ENCODE measurements at regions not wholly inside any gene's neighbourhood (a gene's known extent, or its start where the extent isn't known, plus 50 kb on each side); places are given as distances from the start of the nearest gene placed in this dataset.

DNA sequence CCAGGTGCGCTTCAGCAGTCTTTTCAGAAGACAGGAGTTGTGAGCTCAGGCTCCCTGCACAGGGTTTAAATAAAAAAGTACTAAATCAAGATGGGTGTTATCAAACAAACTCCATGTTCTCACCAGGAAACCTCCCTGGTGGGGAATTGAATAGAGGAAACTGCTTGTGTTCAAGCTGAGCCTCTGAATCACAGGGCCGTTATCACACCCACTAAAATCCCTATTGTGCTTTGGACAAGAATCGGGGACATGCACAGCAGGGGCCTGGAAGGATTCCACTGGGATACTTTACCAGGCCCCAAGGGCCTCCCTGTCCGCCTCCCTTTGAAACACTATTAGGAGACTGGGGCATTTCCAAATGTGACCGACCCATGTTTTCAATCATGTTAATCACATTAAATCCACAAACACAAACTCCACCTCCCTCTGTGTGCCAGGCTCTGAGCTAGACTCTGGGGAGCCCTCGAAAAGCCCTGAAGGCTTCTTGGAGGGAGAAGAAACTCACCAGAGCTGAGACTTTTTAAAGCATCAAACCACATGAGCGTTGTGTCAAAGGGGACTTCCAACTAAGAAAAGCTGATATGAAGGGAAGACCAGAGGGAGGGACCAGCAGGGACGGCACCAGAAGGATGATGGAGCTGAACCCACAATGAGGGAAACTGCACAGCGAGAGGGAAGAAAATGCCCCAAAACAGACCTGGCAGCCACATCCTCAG is 458.7 kb upstream of the ID2 start:
- Histone ChIP-seq H3K27ac (no peak overlapping the region), H3K9me3 (no peaks in the 10 kb centered on the region), H3K27me3 (no peaks in the 10 kb centered on the region), H3K4me3 (ENCODE audit: low read depth in 1 of 2, low read length in 1 of 2) (no peak overlapping the region), H3K36me3 (no peaks in the 10 kb centered on the region), H3K4me1 (ENCODE audit: control insufficient read depth in 1 of 2, insufficient read depth in 1 of 2, low read depth in 1 of 2, low read length in 1 of 2) (peaks cover 10 to 11% of the 10 kb centered on the region in 2 experiments)
- TF ChIP-seq, protein P1, sequence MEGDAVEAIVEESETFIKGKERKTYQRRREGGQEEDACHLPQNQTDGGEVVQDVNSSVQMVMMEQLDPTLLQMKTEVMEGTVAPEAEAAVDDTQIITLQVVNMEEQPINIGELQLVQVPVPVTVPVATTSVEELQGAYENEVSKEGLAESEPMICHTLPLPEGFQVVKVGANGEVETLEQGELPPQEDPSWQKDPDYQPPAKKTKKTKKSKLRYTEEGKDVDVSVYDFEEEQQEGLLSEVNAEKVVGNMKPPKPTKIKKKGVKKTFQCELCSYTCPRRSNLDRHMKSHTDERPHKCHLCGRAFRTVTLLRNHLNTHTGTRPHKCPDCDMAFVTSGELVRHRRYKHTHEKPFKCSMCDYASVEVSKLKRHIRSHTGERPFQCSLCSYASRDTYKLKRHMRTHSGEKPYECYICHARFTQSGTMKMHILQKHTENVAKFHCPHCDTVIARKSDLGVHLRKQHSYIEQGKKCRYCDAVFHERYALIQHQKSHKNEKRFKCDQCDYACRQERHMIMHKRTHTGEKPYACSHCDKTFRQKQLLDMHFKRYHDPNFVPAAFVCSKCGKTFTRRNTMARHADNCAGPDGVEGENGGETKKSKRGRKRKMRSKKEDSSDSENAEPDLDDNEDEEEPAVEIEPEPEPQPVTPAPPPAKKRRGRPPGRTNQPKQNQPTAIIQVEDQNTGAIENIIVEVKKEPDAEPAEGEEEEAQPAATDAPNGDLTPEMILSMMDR (IDR thresholded peaks at IDR 0.05) = no peak

DNA sequence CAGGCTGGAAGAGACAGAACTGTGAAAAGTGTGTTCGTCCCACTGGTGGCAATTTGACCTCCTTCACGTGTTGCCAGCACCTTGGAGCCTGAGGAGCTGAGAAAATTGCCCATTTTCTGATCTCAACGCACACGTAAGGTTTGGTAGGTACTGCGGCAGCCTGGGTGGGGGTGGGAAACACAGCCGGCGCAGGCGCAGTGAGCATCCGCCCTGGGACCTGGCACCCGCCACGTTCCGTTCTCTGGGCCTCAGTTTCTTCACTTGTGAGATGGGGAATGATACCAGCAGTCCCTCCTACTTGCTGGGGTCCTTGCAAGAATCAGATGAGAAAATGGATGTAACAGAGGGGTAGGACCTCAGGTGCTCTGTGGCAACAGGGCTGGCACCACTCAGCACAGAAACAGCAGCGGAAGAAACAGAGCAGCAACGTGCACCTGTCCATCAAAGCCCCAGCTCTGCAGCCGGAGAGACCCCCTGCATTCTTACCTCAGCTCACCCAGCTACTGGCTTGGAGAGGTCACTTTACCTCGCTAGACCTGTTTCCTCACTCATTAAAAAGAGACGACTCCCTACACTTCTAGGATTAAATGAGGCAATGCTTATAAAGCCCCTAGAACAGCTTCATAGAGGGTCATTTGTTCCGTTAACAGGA is 458.0 kb upstream of the ID2 start:
- Histone ChIP-seq H3K27me3 (no peaks in the 10 kb centered on the region), H3K9me3 (no peaks in the 10 kb centered on the region), H3K4me3 (ENCODE audit: low read depth in 1 of 2, low read length in 1 of 2) (no peak overlapping the region), H3K27ac (no peak overlapping the region), H3K36me3 (no peaks in the 10 kb centered on the region), H3K4me1 (ENCODE audit: control insufficient read depth in 1 of 2, insufficient read depth in 1 of 2, low read depth in 1 of 2, low read length in 1 of 2) (peaks cover 10 to 11% of the 10 kb centered on the region in 2 experiments)
- TF ChIP-seq, protein P1 (IDR thresholded peaks at IDR 0.05) = no peak

DNA sequence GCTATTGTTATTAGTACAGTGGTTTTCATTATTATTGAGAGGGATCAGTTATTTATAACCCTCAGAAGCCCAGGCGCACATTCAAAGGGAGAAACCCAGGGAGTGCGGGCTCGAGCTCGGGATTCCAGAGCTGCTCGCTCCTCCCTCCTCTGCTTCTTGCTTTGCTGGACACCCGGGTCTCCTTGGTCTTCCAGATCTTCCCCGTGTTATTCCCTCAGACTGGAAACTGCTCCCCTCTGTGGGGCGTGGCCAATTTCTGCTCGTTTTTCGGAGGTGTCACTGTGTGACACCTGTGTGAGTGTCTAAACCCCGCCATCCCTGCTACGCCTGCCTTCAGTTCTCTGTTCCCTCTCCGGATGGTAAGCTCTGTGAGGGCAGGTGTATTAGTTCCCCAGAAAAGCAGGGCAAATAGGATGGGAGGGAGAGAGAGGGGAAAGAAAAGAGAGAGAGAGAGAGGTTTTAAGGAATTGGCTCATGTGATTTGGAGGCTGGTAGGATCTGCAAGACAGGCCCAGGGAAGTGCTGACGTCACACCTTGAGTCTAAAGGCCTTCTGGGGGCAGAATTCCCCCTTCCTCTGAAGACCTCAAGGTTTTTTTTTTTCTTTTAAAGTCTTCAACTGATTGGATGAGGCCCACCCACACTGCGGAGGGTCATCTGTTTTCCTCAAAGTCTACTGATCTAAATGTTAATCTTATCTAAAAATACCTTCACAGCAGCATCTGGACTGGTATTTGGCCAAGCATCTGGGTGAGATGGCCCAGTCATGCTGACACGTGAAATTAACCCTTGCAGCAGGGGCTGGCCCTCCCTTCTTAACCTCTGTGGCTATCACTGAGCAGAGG is 457.3 kb upstream of the ID2 start:
- Histone ChIP-seq H3K27ac (no peak overlapping the region), H3K27me3 (no peaks in the 10 kb centered on the region), H3K4me3 (ENCODE audit: low read depth in 1 of 2, low read length in 1 of 2) (no peak overlapping the region), H3K4me1 (ENCODE audit: control insufficient read depth in 1 of 2, insufficient read depth in 1 of 2, low read depth in 1 of 2, low read length in 1 of 2) (peaks cover 14 to 15% of the 10 kb centered on the region in 2 experiments), H3K9me3 (no peaks in the 10 kb centered on the region), H3K36me3 (no peaks in the 10 kb centered on the region)
- TF ChIP-seq, protein P1 (IDR thresholded peaks at IDR 0.05) = no peak

DNA sequence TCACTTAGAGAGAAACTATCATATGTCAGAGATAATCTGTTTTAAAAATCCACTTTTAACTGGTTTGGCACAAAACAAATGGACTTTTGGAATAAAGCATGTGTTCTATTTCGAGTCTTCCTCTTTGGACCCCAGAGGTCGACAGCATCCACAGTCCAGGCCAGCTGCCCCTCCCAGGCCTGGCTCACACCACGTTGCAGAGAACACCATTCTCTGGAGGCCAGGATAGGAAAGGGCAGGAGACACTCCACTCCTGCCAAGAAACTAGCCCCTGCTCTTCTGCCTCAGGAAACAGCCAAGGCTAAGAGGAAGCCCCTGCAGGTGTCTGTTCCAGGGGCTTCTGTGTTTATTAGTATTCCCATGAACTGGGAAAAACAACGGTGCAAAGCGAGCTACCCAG is 456.6 kb upstream of the ID2 start:
- H3K4me1 ChIP-seq (ENCODE audit: control insufficient read depth in 1 of 2, insufficient read depth in 1 of 2, low read depth in 1 of 2, low read length in 1 of 2) = peaks cover 16 to 19% of the 10 kb centered on the region in 2 experiments
- no peaks in the 10 kb centered on the region for H3K27me3 ChIP-seq
- no peak overlapping the region for H3K4me3 ChIP-seq (ENCODE audit: low read depth in 1 of 2, low read length in 1 of 2)
- TF ChIP-seq, protein P1 (IDR thresholded peaks at IDR 0.05) = no peak
- H3K27ac ChIP-seq = no peak overlapping the region
- H3K36me3 ChIP-seq = no peaks in the 10 kb centered on the region
- no peaks in the 10 kb centered on the region for H3K9me3 ChIP-seq

DNA sequence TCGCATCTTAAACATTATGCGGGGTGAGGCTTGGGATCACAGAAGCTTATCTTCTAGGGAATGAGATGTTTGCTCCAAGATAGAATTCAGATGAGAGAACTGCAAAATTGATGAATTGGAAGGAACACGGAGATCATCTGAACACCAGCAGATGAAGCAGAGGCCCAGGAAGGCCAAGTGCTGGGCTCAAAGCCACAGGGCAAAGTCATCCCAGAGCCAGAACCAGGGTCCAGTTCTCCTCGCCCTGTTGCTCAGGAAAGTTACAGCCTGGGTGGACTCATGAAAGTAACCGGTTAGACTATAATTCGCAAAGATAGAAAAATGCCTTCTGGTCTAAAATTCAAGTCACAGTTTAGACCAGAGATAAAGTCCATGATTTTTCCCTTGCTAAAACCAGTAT is 456.1 kb upstream of the ID2 start:
- Histone ChIP-seq H3K36me3 (no peaks in the 10 kb centered on the region), H3K27me3 (no peaks in the 10 kb centered on the region), H3K27ac (no peak overlapping the region), H3K4me3 (ENCODE audit: low read depth in 1 of 2, low read length in 1 of 2) (no peak overlapping the region), H3K9me3 (no peaks in the 10 kb centered on the region), H3K4me1 (ENCODE audit: control insufficient read depth in 1 of 2, insufficient read depth in 1 of 2, low read depth in 1 of 2, low read length in 1 of 2) (peaks cover 19 to 20% of the 10 kb centered on the region in 2 experiments)
- TF ChIP-seq, protein P1 (IDR thresholded peaks at IDR 0.05) = no peak
